ENCODE measurements at regions not wholly inside any gene's neighbourhood (a gene's known extent, or its start where the extent isn't known, plus 50 kb on each side); places are given as distances from the start of the nearest gene placed in this dataset.

DNA sequence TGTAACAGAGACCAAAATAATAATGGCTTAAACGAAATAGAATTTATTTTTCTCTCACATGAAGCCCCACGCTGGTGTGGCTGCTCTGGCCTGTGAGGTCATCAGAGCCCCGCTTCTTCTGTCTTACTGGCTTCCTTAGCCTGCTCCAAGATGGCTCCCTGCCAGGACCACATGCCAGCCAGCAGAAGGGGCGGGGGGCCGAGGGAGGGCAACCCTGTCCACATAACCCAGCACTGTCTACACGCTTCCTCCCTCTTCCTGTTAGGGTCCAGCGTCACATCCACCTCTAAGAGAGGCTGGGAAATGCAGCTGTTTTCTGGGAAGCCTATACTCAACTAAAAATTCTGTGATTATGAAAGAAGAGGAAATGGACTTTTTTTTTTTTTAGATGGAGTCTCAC, 107.9 kb upstream of the DLG1 start (continued):
- no peak for TF ChIP-seq ZNF425 (CRISPR knock-in tag; conservative IDR thresholded peaks at IDR 0.05)
- TF ChIP-seq CTCF (IDR thresholded peaks at IDR 0.05): no peak
- no peak for TF ChIP-seq FOXP4 (CRISPR knock-in tag; IDR thresholded peaks at IDR 0.05)
- no peak for TF ChIP-seq TCF7 (CRISPR knock-in tag; IDR thresholded peaks at IDR 0.05; ENCODE audit: low read depth)
- TF ChIP-seq ZBTB21 (CRISPR knock-in tag; IDR thresholded peaks at IDR 0.05; ENCODE audit: borderline replicate concordance): no peak
- no peak for TF ChIP-seq SMAD4 (CRISPR knock-in tag; IDR thresholded peaks at IDR 0.05)
- TF ChIP-seq HMGA2 (CRISPR knock-in tag; IDR thresholded peaks at IDR 0.05): no peak
- TF ChIP-seq ZNF396 (CRISPR knock-in tag; IDR thresholded peaks at IDR 0.05; ENCODE audit: borderline replicate concordance): no peak
- no peak for TF ChIP-seq JUN (CRISPR knock-in tag; IDR thresholded peaks at IDR 0.05)

DNA sequence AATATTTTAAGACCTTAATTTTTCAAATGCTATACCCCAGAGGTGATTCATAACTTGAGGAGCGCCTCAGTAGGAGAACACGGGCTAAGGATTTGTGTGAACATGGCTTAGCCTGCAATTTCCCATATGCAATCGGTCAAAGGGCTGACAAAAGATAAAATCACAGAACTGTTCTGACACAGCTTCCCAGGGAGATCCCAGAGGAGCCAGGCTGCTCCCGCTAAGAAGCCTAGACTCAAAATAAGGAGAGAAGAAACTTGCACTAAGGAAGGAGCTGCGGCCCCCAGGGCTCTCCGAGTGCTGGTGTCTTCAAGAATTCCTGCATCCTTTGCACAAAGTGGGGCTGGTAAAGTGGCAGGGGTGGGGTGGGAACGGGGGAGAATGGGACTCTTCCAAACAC, 106.3 kb upstream of the DLG1 start:
- ChIA-PET CTCF (no interaction called here), POLR2A (no interaction called here)
- Mint-ChIP-seq H3K9me3 (peaks cover 12% of the 10 kb centered on the region), H3K4me1 (peaks cover 24% of the 10 kb centered on the region), H3K4me3 (no peak overlapping the region), H3K27me3 (ENCODE audit: low read depth) (no peaks in the 10 kb centered on the region), H3K27ac (no peak overlapping the region), H3K36me3 (peaks cover 12% of the 10 kb centered on the region)
- DNase-seq (ENCODE audit: low spot score): no peak
- no peak for ATAC-seq
- no peak for TF ChIP-seq ATF1 (CRISPR knock-in tag; IDR thresholded peaks at IDR 0.05)
- no peak for TF ChIP-seq ATF6 (CRISPR knock-in tag; IDR thresholded peaks at IDR 0.05)
- TF ChIP-seq RORB (CRISPR knock-in tag; IDR thresholded peaks at IDR 0.05): no peak
- no peak for TF ChIP-seq TEAD4 (CRISPR knock-in tag; IDR thresholded peaks at IDR 0.05)
- TF ChIP-seq ZBTB43 (CRISPR knock-in tag; IDR thresholded peaks at IDR 0.05): no peak
- no peak for TF ChIP-seq KAT7 (CRISPR knock-in tag; IDR thresholded peaks at IDR 0.05; ENCODE audit: borderline replicate concordance)
- TF ChIP-seq, protein P1, sequence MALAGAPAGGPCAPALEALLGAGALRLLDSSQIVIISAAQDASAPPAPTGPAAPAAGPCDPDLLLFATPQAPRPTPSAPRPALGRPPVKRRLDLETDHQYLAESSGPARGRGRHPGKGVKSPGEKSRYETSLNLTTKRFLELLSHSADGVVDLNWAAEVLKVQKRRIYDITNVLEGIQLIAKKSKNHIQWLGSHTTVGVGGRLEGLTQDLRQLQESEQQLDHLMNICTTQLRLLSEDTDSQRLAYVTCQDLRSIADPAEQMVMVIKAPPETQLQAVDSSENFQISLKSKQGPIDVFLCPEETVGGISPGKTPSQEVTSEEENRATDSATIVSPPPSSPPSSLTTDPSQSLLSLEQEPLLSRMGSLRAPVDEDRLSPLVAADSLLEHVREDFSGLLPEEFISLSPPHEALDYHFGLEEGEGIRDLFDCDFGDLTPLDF (CRISPR knock-in tag; IDR thresholded peaks at IDR 0.05): no peak
- no peak for TF ChIP-seq GABPB1 (CRISPR knock-in tag; IDR thresholded peaks at IDR 0.05)
- TF ChIP-seq ZNF396 (CRISPR knock-in tag; IDR thresholded peaks at IDR 0.05; ENCODE audit: borderline replicate concordance): no peak
- no peak for TF ChIP-seq NR1H2 (CRISPR knock-in tag; IDR thresholded peaks at IDR 0.05)
- no peak for TF ChIP-seq NFE2L1 (CRISPR knock-in tag; IDR thresholded peaks at IDR 0.05)
- TF ChIP-seq, protein P2, sequence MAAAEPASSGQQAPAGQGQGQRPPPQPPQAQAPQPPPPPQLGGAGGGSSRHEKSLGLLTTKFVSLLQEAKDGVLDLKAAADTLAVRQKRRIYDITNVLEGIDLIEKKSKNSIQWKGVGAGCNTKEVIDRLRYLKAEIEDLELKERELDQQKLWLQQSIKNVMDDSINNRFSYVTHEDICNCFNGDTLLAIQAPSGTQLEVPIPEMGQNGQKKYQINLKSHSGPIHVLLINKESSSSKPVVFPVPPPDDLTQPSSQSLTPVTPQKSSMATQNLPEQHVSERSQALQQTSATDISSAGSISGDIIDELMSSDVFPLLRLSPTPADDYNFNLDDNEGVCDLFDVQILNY (CRISPR knock-in tag; IDR thresholded peaks at IDR 0.05): no peak
- no peak for TF ChIP-seq PRDM15 (CRISPR knock-in tag; IDR thresholded peaks at IDR 0.05)
